ENCODE measurements at regions not wholly inside any gene's neighbourhood (a gene's known extent, or its start where the extent isn't known, plus 50 kb on each side); places are given as distances from the start of the nearest gene placed in this dataset.

- ChIA-PET CTCF (no interaction called here), POLR2A (no interaction called here)
- TF ChIP-seq ZNF157 (tag by site-specific recombination; IDR thresholded peaks at IDR 0.05) (no peak), ZNF23 (tag by site-specific recombination; IDR thresholded peaks at IDR 0.05; ENCODE audit: borderline replicate concordance) (no peak), ZNF138 (tag by site-specific recombination; IDR thresholded peaks at IDR 0.05; ENCODE audit: borderline replicate concordance) (no peak), ZNF266 (tag by site-specific recombination; IDR thresholded peaks at IDR 0.05; ENCODE audit: low read depth) (no peak), ZBTB48 (tag by site-specific recombination; IDR thresholded peaks at IDR 0.05) (no peak), EGR2 (tag by site-specific recombination; IDR thresholded peaks at IDR 0.05; ENCODE audit: low read depth) (no peak), ZNF350 (tag by site-specific recombination; IDR thresholded peaks at IDR 0.05) (no peak), BCL11B (tag by site-specific recombination; IDR thresholded peaks at IDR 0.05; ENCODE audit: low read depth) (no peak), INSM2 (tag by site-specific recombination; IDR thresholded peaks at IDR 0.05) (no peak), SP3 (tag by site-specific recombination; IDR thresholded peaks at IDR 0.05) (no peak), ZXDB (tag by site-specific recombination; IDR thresholded peaks at IDR 0.05) (no peak), ZNF223 (tag by site-specific recombination; IDR thresholded peaks at IDR 0.05) (no peak), KLF1 (tag by site-specific recombination; IDR thresholded peaks at IDR 0.05) (no peak), ZNF169 (tag by site-specific recombination; IDR thresholded peaks at IDR 0.05) (no peak), ZNF555 (tag by site-specific recombination; conservative IDR thresholded peaks at IDR 0.05) (no peak)
- TF ChIP-seq, protein P1, sequence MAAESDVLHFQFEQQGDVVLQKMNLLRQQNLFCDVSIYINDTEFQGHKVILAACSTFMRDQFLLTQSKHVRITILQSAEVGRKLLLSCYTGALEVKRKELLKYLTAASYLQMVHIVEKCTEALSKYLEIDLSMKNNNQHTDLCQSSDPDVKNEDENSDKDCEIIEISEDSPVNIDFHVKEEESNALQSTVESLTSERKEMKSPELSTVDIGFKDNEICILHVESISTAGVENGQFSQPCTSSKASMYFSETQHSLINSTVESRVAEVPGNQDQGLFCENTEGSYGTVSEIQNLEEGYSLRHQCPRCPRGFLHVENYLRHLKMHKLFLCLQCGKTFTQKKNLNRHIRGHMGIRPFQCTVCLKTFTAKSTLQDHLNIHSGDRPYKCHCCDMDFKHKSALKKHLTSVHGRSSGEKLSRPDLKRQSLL (tag by site-specific recombination; IDR thresholded peaks at IDR 0.05): no peak
- TF ChIP-seq, protein P2, sequence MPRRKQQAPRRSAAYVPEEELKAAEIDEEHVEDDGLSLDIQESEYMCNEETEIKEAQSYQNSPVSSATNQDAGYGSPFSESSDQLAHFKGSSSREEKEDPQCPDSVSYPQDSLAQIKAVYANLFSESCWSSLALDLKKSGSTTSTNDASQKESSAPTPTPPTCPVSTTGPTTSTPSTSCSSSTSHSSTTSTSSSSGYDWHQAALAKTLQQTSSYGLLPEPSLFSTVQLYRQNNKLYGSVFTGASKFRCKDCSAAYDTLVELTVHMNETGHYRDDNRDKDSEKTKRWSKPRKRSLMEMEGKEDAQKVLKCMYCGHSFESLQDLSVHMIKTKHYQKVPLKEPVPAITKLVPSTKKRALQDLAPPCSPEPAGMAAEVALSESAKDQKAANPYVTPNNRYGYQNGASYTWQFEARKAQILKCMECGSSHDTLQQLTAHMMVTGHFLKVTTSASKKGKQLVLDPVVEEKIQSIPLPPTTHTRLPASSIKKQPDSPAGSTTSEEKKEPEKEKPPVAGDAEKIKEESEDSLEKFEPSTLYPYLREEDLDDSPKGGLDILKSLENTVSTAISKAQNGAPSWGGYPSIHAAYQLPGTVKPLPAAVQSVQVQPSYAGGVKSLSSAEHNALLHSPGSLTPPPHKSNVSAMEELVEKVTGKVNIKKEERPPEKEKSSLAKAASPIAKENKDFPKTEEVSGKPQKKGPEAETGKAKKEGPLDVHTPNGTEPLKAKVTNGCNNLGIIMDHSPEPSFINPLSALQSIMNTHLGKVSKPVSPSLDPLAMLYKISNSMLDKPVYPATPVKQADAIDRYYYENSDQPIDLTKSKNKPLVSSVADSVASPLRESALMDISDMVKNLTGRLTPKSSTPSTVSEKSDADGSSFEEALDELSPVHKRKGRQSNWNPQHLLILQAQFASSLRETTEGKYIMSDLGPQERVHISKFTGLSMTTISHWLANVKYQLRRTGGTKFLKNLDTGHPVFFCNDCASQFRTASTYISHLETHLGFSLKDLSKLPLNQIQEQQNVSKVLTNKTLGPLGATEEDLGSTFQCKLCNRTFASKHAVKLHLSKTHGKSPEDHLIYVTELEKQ (tag by site-specific recombination; IDR thresholded peaks at IDR 0.05; ENCODE audit: borderline replicate concordance): no peak
- TF ChIP-seq, protein P3, sequence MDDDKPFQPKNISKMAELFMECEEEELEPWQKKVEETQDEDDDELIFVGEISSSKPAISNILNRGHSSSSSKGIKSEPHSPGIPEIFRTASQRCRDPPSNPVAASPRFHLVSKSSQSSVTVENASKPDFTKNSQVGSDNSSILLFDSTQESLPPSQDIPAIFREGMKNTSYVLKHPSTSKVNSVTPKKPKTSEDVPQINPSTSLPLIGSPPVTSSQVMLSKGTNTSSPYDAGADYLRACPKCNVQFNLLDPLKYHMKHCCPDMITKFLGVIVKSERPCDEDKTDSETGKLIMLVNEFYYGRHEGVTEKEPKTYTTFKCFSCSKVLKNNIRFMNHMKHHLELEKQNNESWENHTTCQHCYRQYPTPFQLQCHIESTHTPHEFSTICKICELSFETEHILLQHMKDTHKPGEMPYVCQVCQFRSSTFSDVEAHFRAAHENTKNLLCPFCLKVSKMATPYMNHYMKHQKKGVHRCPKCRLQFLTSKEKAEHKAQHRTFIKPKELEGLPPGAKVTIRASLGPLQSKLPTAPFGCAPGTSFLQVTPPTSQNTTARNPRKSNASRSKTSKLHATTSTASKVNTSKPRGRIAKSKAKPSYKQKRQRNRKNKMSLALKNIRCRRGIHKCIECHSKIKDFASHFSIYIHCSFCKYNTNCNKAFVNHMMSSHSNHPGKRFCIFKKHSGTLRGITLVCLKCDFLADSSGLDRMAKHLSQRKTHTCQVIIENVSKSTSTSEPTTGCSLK (tag by site-specific recombination; IDR thresholded peaks at IDR 0.05): no peak
- TF ChIP-seq, protein P4, sequence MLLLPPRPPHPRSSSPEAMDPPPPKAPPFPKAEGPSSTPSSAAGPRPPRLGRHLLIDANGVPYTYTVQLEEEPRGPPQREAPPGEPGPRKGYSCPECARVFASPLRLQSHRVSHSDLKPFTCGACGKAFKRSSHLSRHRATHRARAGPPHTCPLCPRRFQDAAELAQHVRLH (tag by site-specific recombination; IDR thresholded peaks at IDR 0.05): no peak
- Histone ChIP-seq H3K4me1 (ENCODE audit: control insufficient read depth, insufficient read depth, low read length) (no peaks in the 10 kb centered on the region), H3K4me3 (ENCODE audit: low read depth, low read length) (no peak overlapping the region), H3K9me3 (ENCODE audit: control insufficient read depth, insufficient read depth, low read depth, low read length) (0 out of 2 replicates have a peak, but pooled peaks cover 3% of the 10 kb centered on the region), H3K36me3 (ENCODE audit: control insufficient read depth in 2 of 2, insufficient read depth in 1 of 2, low read length in 2 of 2) (no peaks in the 10 kb centered on the region), H3K27ac (ENCODE audit: extremely low read depth, low read depth, low read length) (no peak overlapping the region)
These were observed 199.2 kb upstream of the MAOA start for GRCh38 chrX:43456906-43457305.
